Dermis microvascular lymphatic vessel endothelial cell (primary cell): ENCODE measurements at regions not wholly inside any gene's neighbourhood (a gene's known extent, or its start where the extent isn't known, plus 50 kb on each side); places are given as distances from the start of the nearest gene placed in this dataset.
"Not testable (repeated sequence)": the region's sequence is repeated elsewhere in the genome, so short reads cannot be mapped to it uniquely, and the experiment has no call there.

Experiments
- DNase-seq, 2 donors: peaks; one replicate each; pipeline versions ENCODE4 v3.0.0 to v3.0.0-alpha.2; 2010; ENCODE audit warnings: low read depth in 2 of 2

DNA sequence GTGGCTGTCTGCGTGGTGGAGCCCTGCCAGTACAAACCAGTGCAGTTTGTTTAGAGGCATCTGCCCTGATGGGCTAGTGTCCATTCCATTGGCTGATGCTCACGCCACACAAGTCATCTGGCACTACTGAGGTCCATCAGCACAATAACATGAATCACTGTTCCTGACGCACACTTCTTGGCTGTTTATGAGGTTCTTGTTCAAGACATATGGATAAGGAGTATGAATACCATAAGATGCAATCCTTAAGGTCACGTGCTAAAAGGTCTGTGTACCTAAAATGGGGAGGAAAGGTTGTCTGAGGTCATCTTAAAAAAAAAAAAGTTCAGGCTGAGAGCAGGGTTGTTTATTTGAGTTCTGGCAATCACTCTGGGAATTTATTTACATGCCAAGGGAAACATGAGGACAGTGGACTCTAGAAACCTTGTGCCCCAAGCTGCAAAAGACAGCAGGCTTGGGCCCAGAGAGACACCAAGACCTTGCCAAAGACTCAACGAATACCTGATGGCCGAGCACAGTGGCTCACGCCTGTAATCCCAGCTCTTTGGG, 54.1 kb upstream of the SHLD1 start:
- DNase-seq, result peak; percentile 33 to 62

DNA sequence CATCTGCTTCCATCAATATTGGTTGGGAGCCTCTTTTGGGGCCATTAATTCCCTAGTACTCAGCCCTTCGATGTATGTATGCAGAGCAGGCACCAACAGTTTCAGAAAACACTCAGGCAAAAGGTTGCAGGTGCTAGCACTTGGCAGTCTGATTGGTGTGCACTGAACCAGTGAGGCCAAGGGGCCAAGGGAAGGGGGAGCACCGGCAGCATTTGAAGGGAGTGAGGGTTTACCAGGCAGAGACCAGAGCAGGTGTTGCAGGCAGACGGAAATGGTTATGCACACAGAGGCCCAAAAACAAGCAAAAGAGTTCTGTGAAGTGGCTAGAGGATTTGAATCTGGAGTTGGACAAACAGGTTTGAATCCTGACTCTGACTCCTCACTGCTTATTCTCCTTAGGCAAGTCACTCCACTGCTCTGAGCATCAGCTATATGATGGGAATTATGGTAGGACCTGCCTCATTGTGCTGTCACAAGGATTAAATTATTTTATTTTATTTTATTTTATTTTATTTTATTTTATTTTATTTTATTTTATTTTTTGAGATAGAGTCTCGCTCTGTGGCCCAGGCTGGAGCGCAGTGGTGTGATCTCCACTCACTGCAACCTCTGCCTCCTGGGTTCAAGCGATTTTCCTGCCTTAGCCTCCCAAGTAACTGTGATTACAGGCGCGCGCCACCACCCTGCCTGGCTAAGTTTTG, 58.1 kb upstream of the SHLD1 start:
- DNase-seq, result no peak

DNA sequence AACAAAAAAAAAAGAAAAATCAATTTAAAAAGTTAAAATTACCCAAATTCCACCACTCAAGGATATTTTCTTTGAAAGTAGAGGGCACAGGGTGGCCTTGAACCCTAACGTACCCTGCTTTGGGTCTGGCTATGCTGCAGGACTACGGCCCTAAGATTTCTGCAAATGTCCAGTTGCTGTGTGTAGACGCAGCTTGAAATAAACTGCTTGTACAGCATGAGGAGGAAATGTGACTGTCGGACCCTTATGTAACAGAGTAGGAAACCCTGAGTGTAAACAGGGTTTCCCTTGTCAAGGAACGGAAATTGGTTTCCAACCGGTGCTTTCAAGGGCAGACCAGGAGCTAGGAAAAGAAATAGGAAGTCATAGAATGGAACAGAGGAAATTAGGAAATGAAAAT, 60.7 kb upstream of the SHLD1 start:
- DNase-seq, result peak in 1 of 2 donors; percentile 10

DNA sequence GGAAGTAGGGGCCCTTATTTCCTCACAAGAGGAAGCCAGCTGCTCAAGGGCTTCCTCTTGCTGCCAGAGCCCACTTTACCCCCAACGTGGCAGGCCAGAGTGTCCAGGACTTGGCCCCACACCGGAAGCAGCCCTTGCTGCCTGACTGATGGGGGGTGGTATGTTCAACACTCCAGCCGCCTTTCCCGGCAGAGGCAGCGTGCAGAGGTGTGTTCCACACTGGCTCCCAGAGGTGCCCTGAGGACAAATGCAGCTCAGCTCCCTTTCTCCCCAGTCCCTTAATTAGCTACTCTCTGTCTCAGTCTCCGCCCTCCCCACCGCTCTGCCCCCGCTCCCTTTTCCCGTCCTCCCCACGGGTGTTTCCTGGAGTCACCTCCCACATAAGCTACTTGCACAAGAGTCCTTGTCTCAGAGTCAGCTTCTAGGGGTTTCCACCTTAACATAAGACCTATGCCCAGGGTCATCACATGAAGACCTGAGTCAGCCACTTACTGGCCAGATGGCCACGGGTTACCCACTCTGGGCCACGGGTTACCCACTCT, 61.7 kb upstream of the SHLD1 start:
- DNase-seq, result no peak

DNA sequence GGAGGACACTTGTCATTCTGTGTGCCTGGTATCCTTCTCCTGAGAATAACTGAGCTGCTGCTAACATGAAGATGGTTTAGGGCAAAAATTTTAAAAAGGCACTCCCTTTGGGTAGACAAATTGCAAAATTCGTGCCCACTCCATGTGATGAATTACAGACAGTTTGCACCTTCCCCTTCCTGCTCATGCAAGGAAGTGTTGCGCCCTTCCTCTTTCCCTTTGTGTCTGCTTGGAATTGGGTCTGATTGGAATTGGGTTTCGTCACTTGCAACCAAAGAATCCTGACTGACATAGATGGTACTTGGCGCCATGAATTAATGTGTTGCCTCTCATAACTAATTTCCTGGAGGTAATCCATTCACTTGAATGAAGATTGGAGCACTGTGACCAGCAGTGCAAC, 62.3 kb upstream of the SHLD1 start:
- DNase-seq, result no peak

DNA sequence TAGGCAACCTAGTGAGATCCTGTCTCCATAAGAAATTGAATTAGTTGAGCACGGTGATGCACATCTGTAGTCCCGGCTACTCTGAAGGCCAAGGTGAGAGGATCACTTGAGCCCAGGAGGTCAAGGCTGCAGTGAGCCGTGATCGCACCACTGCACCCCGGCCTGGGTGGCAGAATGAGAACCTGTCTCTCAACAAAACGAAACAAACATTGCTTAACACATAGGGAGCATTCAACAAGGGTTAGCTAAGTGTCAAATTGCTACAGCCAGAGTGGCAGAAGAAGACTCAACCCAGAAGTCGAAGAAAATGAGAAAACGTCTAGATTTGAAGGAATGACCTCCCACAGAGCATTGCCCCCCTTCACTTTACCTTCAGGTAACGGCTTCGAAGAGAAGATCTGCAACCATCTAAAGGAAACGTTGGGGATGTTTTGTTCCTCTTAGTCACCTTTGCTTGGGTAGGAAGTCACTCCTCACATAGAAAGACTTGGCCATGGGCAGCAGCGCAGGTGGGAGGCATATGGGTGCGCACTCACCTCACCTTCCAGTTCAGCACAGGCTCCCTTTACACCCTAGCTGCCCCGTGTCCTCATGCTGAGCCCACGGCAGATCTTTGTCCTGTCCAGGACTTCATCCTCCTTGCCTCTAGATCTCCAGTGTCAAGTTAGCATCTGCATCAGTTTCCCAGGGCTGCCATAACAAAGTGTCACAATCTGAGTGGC, 63.7 kb upstream of the SHLD1 start:
- DNase-seq, result no peak

DNA sequence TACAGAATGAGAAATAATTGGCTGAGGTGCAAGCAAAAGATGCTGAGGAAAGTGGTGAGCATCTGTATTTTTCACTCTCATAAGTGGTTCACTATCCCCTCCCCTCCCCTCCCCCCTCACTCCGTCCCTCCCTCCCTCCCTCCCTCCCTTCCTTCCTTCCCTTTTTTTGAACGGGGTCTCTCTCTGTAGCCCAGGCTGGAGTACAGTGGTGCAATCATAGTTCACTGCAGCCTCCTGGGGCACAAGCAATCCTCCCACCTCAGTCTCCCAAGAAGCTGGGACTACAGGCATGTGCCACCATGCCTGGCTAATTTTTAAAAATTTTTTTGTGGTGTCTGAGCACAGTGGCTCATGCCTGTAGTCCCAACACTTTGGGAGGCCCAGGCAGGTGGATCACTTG, 67.6 kb upstream of the SHLD1 start:
- DNase-seq, result not testable (repeated sequence)

DNA sequence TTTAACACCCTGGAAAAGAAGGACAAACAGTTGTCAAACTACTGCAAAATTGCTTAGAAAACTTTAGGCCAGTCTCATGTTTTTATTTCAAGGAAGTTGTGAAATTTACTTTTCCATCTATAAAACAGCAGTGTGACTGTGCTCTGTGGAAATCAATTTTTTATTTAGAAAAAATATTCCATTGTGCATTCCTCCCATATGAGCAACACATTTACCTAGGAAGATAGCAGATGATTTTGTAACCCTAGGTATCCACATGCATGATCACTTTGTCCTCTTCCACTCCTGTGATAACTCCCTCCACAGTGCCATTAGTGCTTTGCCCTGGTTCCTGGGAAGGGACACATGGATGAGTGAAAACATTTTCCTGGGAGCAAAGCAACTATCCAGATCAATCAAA, 69.4 kb upstream of the GPCPD1 start:
- DNase-seq, result peak in 1 of 2 donors; percentile 23

DNA sequence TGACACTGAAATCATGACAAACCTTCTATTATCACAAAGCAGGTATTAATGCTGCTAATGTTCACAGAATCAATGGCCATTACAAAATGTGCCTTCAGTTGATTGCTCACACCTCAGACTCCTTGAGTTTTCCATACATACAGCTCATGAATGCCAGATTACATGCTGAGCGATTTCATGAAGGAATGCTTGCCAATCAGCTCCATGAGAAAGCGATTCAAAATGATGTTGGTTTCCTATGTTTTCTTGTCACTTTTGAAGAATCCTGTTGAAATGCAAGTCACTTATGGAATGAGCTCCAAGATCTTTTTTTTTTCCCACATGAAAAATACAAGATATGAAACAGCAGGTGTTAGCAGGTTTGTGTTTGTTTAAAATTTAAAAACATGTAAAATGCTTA, 68.0 kb upstream of the GPCPD1 start:
- DNase-seq, result no peak

DNA sequence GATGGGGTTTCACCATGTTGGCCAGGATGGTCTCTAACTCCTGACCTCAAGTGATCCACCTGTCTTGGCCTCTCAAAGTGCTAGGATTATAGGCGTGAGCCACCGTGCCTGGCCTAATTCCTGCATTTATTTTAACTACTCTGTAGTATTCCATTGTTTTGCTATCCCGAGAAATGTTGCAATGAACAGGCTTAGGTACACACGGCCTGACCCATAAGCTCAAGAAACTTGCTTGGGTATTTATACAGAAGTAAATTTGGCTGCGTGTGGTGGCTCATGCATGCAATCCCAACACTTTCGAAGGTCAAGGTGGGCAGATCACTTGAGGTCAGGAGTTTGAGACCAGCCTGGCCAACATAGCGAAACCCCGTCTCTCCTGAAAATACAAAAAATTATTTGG, 67.1 kb upstream of the GPCPD1 start:
- not testable (repeated sequence) for DNase-seq

DNA sequence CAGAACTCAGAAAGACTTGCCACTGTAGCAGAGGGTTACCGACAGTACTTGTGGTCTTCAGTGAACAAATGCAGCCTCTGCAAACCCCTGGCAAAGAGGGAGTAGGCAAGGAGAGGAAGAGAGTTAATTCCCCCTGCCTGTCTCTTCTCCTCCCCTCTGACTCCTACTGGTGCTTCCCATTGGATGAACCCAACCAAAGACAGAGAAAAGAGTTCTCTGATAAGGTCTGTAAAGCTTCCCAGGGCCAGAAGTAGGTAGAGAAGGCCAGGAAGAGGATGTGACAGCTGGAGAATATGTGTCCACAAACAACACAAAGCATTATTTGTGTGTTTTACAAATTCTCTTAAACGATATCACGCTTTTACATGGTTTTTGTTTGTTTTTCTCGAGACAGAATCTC, 66.6 kb upstream of the GPCPD1 start:
- DNase-seq, result no peak

DNA sequence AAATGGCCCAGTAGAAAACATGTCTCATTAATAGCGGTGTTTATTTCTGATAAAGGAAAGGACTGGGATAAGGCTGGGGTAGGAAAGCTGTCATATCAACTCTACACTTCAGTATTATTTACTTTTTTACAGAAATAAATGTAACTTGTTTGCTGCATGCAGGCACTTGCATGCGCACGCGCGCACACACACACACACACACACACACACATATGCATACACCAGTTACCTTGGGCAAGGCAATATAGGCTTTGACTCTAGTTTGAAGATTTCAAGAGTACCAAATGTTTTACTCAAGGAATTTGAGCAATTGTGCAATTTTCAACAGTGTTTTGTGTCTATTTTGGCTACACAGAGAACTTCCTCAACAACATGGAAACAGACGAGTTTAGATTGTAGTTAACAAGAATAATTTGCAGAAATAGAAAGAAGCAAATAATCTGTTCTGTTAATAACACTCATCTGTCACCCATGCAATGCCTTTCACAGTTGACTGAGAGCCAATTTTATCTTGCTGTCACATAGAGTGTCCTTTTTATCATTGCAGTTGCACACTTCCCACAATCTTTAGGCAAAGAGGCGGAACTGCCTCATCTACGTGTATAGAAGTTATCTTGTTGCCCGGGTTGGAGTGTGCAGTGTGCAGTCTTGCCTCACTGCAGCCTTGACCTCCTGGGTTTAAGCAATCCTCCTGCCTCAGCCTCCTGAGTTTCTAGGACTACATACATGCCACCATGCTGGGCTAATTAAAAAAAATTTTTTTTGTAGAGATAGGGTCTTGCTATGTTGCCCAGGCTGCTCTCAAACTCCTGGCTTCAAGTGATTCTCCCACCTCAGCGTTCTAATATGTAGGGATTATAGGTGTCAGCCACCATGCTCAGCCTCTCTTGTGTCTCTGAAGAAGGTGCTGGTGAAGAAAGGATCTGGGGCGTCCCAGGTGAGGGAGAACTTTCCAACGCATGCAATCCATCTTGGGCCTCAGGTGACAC, 64.6 kb upstream of the GPCPD1 start:
- no peak for DNase-seq

DNA sequence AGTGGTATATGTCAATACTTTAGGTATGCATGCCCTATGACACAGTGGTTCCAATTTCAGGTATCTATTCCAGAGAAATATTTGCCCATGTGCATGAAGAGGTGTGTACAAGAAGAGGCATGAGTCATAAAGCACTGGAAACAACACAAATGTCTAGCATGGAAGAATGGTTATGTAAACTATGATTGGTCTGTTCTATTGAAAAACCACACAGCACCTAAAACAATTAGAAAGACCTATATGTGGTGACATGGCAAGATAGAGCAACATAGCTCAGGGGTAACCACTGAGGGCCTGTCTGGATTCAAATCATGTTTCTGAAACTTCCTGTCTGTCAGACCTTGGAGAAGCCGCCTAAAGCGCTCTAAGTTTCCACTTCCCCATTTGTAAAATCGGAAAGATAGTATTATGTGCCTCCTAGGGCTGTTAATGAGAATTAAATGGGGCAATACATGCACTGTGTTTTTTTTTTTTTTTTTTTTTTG, 63.4 kb upstream of the GPCPD1 start:
- DNase-seq, result no peak

DNA sequence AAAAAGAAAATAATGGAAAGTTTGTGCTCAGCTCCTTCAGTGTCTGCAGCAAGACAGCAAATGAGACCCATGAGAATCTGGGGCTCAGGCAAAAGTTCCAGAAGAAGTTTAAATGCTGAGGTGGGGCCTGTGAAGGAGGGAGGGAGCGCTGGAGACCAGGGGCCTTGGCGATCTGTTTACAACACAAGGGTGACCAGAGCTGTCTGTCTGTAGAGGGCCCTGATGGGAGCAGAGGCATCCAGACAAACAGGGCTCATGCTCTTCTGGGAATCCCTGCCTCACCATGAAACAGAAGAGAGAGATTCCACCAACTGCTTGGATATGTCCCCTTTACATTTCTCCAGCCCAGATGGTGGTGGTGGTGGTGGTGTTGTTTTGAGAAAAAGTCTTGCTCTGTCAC, 60.1 kb upstream of the GPCPD1 start:
- no peak for DNase-seq

DNA sequence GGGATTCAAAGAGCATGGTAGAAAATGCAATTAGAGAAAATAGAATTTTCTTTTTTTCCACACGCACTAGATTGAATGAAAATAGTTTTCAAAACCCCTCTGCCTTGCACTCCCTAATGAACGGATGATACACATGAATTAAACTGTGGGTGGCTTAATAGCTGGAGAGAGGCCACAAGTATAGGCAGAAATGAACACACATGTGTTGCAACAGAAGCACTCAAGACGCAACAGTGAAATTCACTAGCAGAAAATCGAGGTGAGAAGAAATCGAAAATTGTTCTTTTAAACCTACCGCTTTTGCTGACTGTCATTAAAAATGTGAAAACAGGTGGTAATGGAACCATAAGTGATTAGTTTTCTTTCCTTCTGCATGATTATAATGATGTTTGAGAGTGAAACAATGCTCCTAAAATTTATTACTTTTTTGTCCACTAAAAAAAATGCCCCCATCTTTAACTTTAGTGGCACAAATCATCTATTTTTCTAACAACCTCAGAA, 59.3 kb upstream of the GPCPD1 start:
- DNase-seq, result no peak

DNA sequence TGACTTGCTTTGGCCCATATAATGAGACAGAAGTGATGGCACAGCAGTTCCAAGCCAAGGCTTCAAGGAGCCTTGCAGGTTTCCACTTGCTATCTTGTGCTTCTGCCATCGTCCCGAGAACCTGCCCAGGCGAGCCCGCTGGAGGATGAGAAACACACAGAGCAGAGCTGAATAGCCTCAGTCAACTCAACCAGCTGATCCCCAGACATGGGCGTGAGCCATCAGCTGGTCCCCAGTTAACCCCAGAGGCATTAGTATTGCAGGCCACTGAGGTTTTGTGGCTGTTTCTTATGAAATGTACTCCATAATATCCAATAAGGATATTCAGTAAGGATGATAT, 57.7 kb upstream of the GPCPD1 start:
- DNase-seq, result no peak

DNA sequence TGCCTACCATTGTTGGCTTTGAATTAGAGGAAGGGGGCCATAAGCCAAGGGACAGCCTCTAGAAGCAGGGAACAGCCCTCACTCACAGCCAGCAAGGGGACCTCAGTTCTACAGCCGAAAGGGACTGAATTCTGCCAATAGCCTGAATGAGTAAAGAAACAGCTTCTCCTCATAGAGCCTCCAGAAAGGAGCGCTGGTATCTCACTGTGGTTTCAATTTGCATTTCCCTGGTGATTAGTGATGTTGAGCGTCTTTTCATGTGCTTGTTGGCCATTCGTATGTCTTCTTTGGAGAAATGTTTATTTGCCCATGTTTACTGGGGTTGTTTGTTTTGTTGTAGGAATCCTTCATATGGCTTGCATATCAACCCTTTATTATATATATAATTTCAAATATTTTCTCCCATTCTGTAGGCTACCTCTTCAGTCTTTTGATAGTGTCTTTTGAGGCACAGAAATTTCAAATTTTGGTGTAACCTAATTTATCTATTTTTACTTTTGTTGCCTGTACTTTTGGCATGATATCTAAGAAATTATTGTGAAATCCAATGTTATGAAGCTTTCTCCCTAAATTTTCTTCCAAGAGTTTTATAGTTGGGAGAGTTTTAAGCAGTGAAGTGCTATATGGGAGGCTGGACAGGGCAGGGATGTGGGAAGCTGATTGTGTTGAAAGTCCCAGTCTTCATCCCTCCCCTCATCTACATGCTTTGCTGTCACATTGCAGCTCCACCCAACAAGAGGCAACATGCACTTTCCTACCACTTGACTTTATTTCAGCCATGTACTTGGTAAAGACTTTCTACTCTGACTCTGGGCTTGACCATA, 57.1 kb upstream of the GPCPD1 start:
- no peak for DNase-seq

DNA sequence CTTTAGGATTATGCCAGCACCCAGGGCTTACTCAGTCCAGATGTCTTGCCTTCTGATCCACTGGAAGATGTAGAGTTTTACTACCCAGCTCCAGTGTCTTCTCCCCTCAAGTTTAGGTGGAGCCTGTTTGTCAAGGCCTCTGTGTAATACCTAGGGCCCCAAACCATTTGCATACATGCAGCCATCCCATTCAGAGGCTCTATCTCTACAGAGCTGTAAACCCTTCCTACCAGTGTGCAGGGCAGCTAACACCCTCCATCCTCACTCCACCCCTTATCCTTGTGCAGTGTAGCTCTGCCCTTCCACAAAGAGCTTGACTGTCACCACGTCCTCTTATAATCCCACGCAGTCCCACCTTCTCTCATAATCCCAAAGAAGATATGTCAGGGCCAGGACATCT, 54.6 kb upstream of the GPCPD1 start:
- DNase-seq, result no peak

DNA sequence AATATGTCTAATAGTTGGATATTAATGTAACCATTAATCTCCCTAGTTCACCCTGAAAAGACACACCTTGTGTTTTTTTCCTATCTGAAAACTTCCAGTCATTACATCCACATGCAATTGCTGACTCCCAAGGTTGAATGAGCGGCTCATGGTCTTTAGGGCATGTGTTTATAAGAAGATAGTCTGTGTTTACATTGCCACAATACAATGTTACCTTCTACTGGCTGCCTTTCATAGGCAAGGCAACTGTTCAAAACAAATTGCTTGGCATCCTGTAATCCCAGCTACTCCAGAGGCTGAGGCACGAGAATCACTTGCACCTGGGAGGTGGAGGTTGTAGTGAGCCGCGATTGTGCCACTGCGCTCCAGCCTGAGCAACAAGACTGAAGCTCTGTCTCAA, 52.6 kb upstream of the GPCPD1 start:
- no peak for DNase-seq

DNA sequence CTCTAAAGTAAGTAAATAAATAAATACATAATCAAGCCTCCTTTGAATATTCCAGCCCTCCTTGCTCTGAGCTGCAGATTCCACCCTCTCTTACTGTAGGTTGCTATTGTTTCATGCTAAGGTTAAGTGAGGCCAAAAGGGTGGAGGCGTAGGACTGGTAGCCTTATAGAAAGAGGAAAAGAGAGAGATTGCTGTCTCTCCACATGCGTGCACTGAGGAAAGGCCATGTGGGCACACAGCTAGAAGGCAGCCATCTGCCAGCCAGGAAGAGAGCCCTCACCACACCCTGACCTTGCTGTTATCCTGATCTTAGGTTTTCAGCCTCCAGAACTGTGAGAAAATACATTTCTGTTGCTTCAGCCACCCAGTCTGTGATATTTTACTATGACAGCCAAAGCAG, 52.0 kb upstream of the GPCPD1 start:
- DNase-seq, result no peak
